WTC11 (cell line): ENCODE measurements at regions not wholly inside any gene's neighbourhood (a gene's known extent, or its start where the extent isn't known, plus 50 kb on each side); places are given as distances from the start of the nearest gene placed in this dataset.

Experiments
- ATAC-seq: fragments of 200-7000 bp; cut with Tn5 transposase; 2 replicates; pipeline ENCODE4 v1.10.0; 2021; ENCODE audit warnings: mild to moderate bottlenecking, moderate library complexity
- CTCF ChIA-PET: fragments of 300-600 bp; sonication (Branson Sonifier 250); formaldehyde crosslinking; loops from one replicate; lab custom pipeline; 2021; ENCODE audit warnings: antibody characterized with exemption; lab: Charles Lee
- POLR2A ChIA-PET: fragments of 350-600 bp; sonication (Branson Sonifier 250); formaldehyde crosslinking; loops from one replicate; lab custom pipeline; 2021; ENCODE audit warnings: antibody characterized with exemption; lab: Charles Lee
- DNase-seq: peaks from one replicate; pipeline ENCODE4 v3.0.0; 2021; ENCODE audit warnings: low spot score
- H3K27ac Mint-ChIP-seq: 2 replicates; pipeline ENCODE4 v1.8.0; 2021; ENCODE audit warnings: mixed read lengths
- H3K27me3 Mint-ChIP-seq: 2 replicates; pipeline ENCODE4 v1.8.0; 2021; ENCODE audit warnings: low read depth, mild to moderate bottlenecking, moderate library complexity, mixed read lengths
- H3K36me3 Mint-ChIP-seq: 2 replicates; pipeline ENCODE4 v1.8.0; 2021; ENCODE audit warnings: mixed read lengths
- H3K4me1 Mint-ChIP-seq: 2 replicates; pipeline ENCODE4 v1.8.0; 2022; ENCODE audit warnings: mixed read lengths
- H3K4me3 Mint-ChIP-seq: 2 replicates; pipeline ENCODE4 v1.8.0; 2021; ENCODE audit warnings: mild to moderate bottlenecking, moderate library complexity, mixed read lengths
- H3K9me3 Mint-ChIP-seq: 2 replicates; pipeline ENCODE4 v1.8.0; 2021; ENCODE audit warnings: mixed read lengths
- ATF3 ChIP-seq: sonication (generic); formaldehyde crosslinking; conservative IDR thresholded peaks from 2 replicates; pipeline ENCODE4 v1.8.1; 2022; ENCODE audit warnings: mild to moderate bottlenecking, missing genetic modification reagents
- CBFB ChIP-seq: sonication (generic); formaldehyde crosslinking; IDR thresholded peaks from 2 replicates; pipeline ENCODE4 v1.8.1; 2022; ENCODE audit warnings: mild to moderate bottlenecking, low read depth, missing genetic modification reagents
- EMX1 ChIP-seq: fragments of 250-450 bp; sonication (Bioruptor Pico); IDR thresholded peaks from 2 replicates; pipeline ENCODE4 v1.8.0; 2021; ENCODE audit warnings: mild to moderate bottlenecking
- GTF2I ChIP-seq: fragments of 250-450 bp; sonication (Bioruptor Pico); conservative IDR thresholded peaks from 2 replicates; pipeline ENCODE4 v1.4.0; 2021; ENCODE audit warnings: mild to moderate bottlenecking
- JAZF1 ChIP-seq: fragments of 250-450 bp; sonication (Bioruptor Pico); IDR thresholded peaks from 2 replicates; pipeline ENCODE4 v1.9.0; 2021; ENCODE audit warnings: moderate library complexity, mild to moderate bottlenecking, inconsistent platforms
- MXD4 ChIP-seq: fragments of 250-450 bp; sonication (Bioruptor Pico); IDR thresholded peaks from 2 replicates; pipeline ENCODE4 v1.8.0; 2021; ENCODE audit warnings: mild to moderate bottlenecking, moderate library complexity, borderline replicate concordance
- RORB ChIP-seq: fragments of 250-450 bp; sonication (Bioruptor Pico); IDR thresholded peaks from 2 replicates; pipeline ENCODE4 v1.9.0; 2021; ENCODE audit warnings: mild to moderate bottlenecking
- SMAD3 ChIP-seq: sonication (generic); formaldehyde crosslinking; IDR thresholded peaks from 2 replicates; pipeline ENCODE4 v1.8.0; 2022; ENCODE audit warnings: missing genetic modification reagents, mild to moderate bottlenecking, borderline replicate concordance
- SOX15 ChIP-seq: fragments of 250-450 bp; sonication (Bioruptor Pico); IDR thresholded peaks from 2 replicates; pipeline ENCODE4 v1.9.0; 2021; ENCODE audit warnings: mild to moderate bottlenecking
- SP1 ChIP-seq: sonication (generic); formaldehyde crosslinking; conservative IDR thresholded peaks from 2 replicates; pipeline ENCODE4 v1.8.1; 2022; ENCODE audit warnings: missing genetic modification reagents
- TEAD4 ChIP-seq: sonication (generic); formaldehyde crosslinking; IDR thresholded peaks from 2 replicates; pipeline ENCODE4 v1.8.0; 2022; ENCODE audit warnings: mild to moderate bottlenecking, missing genetic modification reagents
- TP53 ChIP-seq: sonication (generic); formaldehyde crosslinking; IDR thresholded peaks from 2 replicates; pipeline ENCODE4 v1.8.1; 2023; ENCODE audit warnings: mild to moderate bottlenecking, missing genetic modification reagents
- ZMAT4 ChIP-seq: fragments of 250-450 bp; sonication (Bioruptor Pico); IDR thresholded peaks from 2 replicates; pipeline ENCODE4 v1.9.0; 2021; ENCODE audit warnings: mild to moderate bottlenecking
- ZNF138 ChIP-seq: sonication (generic); formaldehyde crosslinking; conservative IDR thresholded peaks from 2 replicates; pipeline ENCODE4 v1.8.1; 2022; ENCODE audit warnings: mild to moderate bottlenecking, moderate library complexity, missing genetic modification reagents
- ZNF219 ChIP-seq: sonication (generic); formaldehyde crosslinking; IDR thresholded peaks from 2 replicates; pipeline ENCODE4 v1.8.0; 2023; ENCODE audit warnings: missing genetic modification reagents, mild to moderate bottlenecking, borderline replicate concordance
- ZNF317 ChIP-seq: sonication (generic); formaldehyde crosslinking; IDR thresholded peaks from 2 replicates; pipeline ENCODE4 v1.8.1; 2023; ENCODE audit warnings: low read depth, mild to moderate bottlenecking, moderate library complexity, missing genetic modification reagents, borderline replicate concordance
- ZNF416 ChIP-seq: fragments of 250-450 bp; sonication (Bioruptor Pico); IDR thresholded peaks from 2 replicates; pipeline ENCODE4 v1.9.0; 2021; ENCODE audit warnings: mild to moderate bottlenecking, inconsistent platforms
- ZNF423 ChIP-seq: fragments of 250-450 bp; sonication (Bioruptor Pico); IDR thresholded peaks from 2 replicates; pipeline ENCODE4 v2.1.2; 2022; ENCODE audit warnings: mild to moderate bottlenecking, moderate library complexity
- ZNF532 ChIP-seq: fragments of 250-450 bp; sonication (Bioruptor Pico); IDR thresholded peaks from 2 replicates; pipeline ENCODE4 v1.9.0; 2021; ENCODE audit warnings: mild to moderate bottlenecking, borderline replicate concordance

GRCh38 chr11:130555251-130555841 is 106.9 kb downstream of the ADAMTS15 start (continued):
- TF ChIP-seq RORB (CRISPR knock-in tag) = no peak
- TF ChIP-seq ZMAT4 (CRISPR knock-in tag) = no peak
- no peak for TF ChIP-seq SMAD3 (CRISPR knock-in tag)
- no peak for TF ChIP-seq ZNF317 (CRISPR knock-in tag)

- ATAC-seq = no peak
- POLR2A ChIA-PET = no interaction called here
These were observed 111.7 kb downstream of the ADAMTS15 start for GRCh38 chr11:130560000-130560780.

GRCh38 chr11:130560781-130561109 is 112.3 kb downstream of the ADAMTS15 start:
- ChIA-PET POLR2A (no interaction called here), CTCF (no interaction called here)
- H3K36me3 Mint-ChIP-seq = no peaks in the 10 kb centered on the region
- H3K4me3 Mint-ChIP-seq = no peak overlapping the region
- DNase-seq (no peak), ATAC-seq (no peak)
- no peak overlapping the region for H3K27ac Mint-ChIP-seq
- peaks cover 11% of the 10 kb centered on the region for H3K9me3 Mint-ChIP-seq
- no peaks in the 10 kb centered on the region for H3K27me3 Mint-ChIP-seq
- H3K4me1 Mint-ChIP-seq = no peaks in the 10 kb centered on the region; the same call in 1 of the 2 replicates
- TF ChIP-seq GTF2I = no peak
- TF ChIP-seq ZNF423 = no peak
- no peak for TF ChIP-seq SP1 (CRISPR knock-in tag)
- TF ChIP-seq CBFB (CRISPR knock-in tag) = no peak
- TF ChIP-seq ATF3 (CRISPR knock-in tag) = no peak
- no peak for TF ChIP-seq ZNF138
- TF ChIP-seq ZNF416 (CRISPR knock-in tag) = no peak
- TF ChIP-seq, all 79 proteins: peak for 0

More at GRCh38 chr11:130560000-130560780, 111.7 kb downstream of the ADAMTS15 start:
- TF ChIP-seq ZNF532 (CRISPR knock-in tag) (no peak), TEAD4 (no peak), JAZF1 (CRISPR knock-in tag) (no peak), SOX15 (CRISPR knock-in tag) (no peak), MXD4 (no peak), ZMAT4 (CRISPR knock-in tag) (no peak), EMX1 (CRISPR knock-in tag) (no peak), ZNF219 (no peak), TP53 (CRISPR knock-in tag) (no peak)
- Mint-ChIP-seq H3K27me3 (no peaks in the 10 kb centered on the region), H3K4me1 (no peaks in the 10 kb centered on the region; the same call in 1 of the 2 replicates), H3K36me3 (no peaks in the 10 kb centered on the region), H3K27ac (no peak overlapping the region), H3K4me3 (no peak overlapping the region), H3K9me3 (peaks cover 11% of the 10 kb centered on the region)
- CTCF ChIA-PET = no interaction called here
- DNase-seq = no peak
